ENCODE measurements at regions not wholly inside any gene's neighbourhood (a gene's known extent, or its start where the extent isn't known, plus 50 kb on each side); places are given as distances from the start of the nearest gene placed in this dataset.

DNA sequence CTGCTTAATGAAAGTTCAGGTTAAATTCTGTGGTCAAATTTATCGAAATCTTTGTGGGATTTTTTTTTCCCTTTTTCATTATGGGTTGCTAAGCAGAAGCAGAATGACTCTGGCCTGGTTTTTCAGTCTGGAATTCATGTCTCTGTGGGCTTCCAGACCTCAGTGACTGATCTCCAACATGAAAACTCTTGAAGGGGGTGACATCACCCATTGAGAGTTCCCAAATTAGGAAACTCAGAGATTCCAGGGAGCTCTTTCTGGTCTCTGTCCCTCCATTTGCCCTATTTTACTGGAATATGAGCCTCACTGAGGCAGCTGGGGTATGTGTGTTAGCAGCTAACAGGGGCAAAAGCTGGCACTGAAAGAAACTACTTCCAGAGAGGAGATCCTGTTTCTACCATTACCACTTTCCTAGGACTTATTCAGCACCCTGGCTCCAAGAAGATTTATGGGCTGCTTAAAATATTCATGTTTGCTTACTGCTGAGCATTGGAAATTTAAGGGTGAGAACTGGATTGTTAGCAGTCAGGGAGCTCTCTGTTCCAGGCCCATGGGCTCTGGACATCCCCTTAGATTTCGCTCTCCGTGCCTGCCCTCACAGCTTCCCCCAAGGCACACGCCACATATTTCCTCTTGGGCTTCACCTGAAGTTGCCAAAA lies 203.4 kb upstream of the SPAG17 start:
- TF ChIP-seq, protein P1, sequence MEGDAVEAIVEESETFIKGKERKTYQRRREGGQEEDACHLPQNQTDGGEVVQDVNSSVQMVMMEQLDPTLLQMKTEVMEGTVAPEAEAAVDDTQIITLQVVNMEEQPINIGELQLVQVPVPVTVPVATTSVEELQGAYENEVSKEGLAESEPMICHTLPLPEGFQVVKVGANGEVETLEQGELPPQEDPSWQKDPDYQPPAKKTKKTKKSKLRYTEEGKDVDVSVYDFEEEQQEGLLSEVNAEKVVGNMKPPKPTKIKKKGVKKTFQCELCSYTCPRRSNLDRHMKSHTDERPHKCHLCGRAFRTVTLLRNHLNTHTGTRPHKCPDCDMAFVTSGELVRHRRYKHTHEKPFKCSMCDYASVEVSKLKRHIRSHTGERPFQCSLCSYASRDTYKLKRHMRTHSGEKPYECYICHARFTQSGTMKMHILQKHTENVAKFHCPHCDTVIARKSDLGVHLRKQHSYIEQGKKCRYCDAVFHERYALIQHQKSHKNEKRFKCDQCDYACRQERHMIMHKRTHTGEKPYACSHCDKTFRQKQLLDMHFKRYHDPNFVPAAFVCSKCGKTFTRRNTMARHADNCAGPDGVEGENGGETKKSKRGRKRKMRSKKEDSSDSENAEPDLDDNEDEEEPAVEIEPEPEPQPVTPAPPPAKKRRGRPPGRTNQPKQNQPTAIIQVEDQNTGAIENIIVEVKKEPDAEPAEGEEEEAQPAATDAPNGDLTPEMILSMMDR (conservative IDR thresholded peaks at IDR 0.05; ENCODE audit: low read depth in 2 of 2), result no peak
- TF ChIP-seq STAT1 (IDR thresholded peaks at IDR 0.05; ENCODE audit: unreplicated experiment) (no peak), EZH2phosphoT487 (IDR thresholded peaks at IDR 0.05; ENCODE audit: unreplicated experiment) (no peak), POLR2AphosphoS5 (IDR thresholded peaks at IDR 0.05; ENCODE audit: low read depth) (no peak), EZH2 (IDR thresholded peaks at IDR 0.05; ENCODE audit: low read depth, unreplicated experiment) (no peak), CREB1 (CRISPR knock-in tag; IDR thresholded peaks at IDR 0.05; ENCODE audit: low read depth) (no peak), ZNF331 (CRISPR knock-in tag; IDR thresholded peaks at IDR 0.05; ENCODE audit: low read depth) (no peak), ZNF114 (CRISPR knock-in tag; IDR thresholded peaks at IDR 0.05) (no peak), JUNB (IDR thresholded peaks at IDR 0.05; ENCODE audit: unreplicated experiment) (no peak)
- TF ChIP-seq, protein P2, sequence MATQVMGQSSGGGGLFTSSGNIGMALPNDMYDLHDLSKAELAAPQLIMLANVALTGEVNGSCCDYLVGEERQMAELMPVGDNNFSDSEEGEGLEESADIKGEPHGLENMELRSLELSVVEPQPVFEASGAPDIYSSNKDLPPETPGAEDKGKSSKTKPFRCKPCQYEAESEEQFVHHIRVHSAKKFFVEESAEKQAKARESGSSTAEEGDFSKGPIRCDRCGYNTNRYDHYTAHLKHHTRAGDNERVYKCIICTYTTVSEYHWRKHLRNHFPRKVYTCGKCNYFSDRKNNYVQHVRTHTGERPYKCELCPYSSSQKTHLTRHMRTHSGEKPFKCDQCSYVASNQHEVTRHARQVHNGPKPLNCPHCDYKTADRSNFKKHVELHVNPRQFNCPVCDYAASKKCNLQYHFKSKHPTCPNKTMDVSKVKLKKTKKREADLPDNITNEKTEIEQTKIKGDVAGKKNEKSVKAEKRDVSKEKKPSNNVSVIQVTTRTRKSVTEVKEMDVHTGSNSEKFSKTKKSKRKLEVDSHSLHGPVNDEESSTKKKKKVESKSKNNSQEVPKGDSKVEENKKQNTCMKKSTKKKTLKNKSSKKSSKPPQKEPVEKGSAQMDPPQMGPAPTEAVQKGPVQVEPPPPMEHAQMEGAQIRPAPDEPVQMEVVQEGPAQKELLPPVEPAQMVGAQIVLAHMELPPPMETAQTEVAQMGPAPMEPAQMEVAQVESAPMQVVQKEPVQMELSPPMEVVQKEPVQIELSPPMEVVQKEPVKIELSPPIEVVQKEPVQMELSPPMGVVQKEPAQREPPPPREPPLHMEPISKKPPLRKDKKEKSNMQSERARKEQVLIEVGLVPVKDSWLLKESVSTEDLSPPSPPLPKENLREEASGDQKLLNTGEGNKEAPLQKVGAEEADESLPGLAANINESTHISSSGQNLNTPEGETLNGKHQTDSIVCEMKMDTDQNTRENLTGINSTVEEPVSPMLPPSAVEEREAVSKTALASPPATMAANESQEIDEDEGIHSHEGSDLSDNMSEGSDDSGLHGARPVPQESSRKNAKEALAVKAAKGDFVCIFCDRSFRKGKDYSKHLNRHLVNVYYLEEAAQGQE (IDR thresholded peaks at IDR 0.05; ENCODE audit: unreplicated experiment), result no peak
- TF ChIP-seq, protein P3, sequence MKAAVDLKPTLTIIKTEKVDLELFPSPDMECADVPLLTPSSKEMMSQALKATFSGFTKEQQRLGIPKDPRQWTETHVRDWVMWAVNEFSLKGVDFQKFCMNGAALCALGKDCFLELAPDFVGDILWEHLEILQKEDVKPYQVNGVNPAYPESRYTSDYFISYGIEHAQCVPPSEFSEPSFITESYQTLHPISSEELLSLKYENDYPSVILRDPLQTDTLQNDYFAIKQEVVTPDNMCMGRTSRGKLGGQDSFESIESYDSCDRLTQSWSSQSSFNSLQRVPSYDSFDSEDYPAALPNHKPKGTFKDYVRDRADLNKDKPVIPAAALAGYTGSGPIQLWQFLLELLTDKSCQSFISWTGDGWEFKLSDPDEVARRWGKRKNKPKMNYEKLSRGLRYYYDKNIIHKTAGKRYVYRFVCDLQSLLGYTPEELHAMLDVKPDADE (IDR thresholded peaks at IDR 0.05), result no peak
